GM18502 (cell line): ENCODE measurements at regions not wholly inside any gene's neighbourhood (a gene's known extent, or its start where the extent isn't known, plus 50 kb on each side); places are given as distances from the start of the nearest gene placed in this dataset.

Source experiments
- ATAC-seq: cut with Tn5 transposase; IDR thresholded peaks from one replicate; pipeline ENCODE4 v1.9.1; 2021; ENCODE audit warnings: mild to moderate bottlenecking; ENCODE audit not compliant: unreplicated experiment, poor library complexity

- no peak for ATAC-seq
Observed at GRCh38 chr5:175121457-175121856, 322.5 kb downstream of the DRD1 start.

DNA sequence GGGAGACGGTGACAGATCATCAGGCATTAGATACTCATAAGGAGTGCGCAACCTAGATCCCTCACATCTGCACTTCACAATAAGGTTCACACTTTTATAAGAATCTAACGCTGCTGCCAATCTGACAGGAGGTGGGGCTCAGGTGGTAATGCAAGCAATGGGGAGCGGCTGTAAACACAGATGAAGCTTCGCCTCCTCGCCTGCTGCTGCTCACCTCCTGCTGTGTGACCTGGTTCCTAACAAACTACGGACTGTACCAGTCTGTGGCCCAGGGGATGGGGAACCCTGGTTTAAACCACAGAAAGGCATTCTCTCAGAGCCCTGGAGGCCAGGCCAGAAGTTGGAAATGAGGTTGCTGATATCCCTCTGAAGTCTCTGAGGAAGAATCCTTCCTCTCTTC, 323.6 kb downstream of the DRD1 start:
- no peak for ATAC-seq

DNA sequence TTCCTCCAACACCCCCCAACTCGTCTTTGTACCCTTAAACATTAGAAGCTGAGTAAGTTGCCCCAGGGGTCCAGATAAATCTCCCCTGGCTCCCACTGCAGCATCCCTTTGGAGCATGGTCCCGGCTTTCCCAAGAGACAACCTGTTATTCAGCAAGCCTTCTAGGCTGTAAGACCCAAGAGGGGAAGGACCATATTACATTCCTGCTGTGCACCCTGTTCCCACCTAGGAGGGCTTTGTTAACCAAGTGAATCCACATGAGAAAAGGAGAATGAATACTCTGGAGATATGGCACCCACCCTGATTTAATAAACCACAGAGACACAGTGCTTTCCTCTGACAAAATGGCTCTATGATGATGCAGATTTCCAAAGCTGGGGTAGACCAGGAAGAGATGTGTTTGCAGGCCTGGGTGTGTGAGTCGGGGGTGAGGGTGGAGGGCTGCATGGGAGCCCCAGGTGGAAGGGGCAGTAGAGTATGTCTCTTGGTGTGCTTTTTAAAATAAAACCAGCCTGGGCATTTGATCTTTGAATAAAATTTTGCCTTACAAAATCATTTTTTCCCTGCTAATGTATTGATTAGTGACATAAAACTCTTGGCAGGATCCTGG, 325.2 kb downstream of the DRD1 start:
- ATAC-seq, result no peak

DNA sequence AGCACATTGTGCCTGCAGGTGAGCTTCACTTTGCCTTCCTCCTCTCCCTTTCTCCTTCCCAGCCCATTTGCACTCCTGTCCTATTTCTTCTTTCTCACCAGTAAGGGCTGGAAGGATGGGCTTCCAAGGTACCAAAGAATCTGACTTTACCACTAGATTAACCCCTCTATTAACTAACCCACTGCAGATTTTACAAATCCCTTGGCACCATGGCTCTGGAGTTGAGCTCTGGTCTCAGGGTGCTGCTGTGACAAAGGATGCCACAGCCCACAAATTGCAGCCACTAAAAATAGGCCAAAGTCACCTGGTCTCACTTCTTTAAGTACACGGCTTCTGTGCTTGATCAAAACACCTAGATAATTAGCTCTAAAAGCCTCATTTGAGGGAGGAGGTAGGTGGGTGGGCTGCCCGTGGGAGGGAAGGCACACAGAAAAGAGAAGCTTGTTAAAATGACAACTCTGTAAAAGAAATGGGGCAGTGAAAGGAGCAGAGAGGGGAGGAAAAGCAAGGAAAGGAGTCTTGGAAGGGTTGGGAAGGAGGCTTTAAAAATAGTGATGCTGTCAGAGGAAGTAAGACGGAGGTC, 327.4 kb downstream of the DRD1 start:
- ATAC-seq, result no peak

GRCh38 chr5:175115831-175116230, 328.2 kb downstream of the DRD1 start:
- ATAC-seq, result no peak

GRCh38 chr5:175113947-175114346, 330.0 kb downstream of the DRD1 start:
- ATAC-seq, result no peak

GRCh38 chr5:175109058-175109755, 334.8 kb downstream of the DRD1 start:
- ATAC-seq, result no peak

DNA sequence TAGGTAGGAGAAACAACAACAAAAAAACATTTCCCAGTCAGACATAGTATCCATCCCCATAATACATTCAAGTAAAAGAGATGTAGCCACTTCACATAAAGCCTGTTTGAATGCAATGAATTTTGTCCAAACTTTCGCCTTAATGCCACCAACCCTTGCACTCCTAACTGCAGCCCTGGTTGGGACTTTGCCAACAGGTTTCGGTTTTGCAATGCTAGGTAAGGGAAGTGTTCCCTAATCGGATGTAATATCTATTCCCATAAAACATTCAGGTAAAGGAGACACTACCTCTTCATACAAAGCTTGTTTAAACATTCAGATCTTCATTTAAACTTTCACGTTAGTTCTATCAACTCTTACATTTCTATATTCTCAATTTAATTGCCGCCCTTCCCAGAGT, 336.1 kb downstream of the DRD1 start:
- no peak for ATAC-seq

DNA sequence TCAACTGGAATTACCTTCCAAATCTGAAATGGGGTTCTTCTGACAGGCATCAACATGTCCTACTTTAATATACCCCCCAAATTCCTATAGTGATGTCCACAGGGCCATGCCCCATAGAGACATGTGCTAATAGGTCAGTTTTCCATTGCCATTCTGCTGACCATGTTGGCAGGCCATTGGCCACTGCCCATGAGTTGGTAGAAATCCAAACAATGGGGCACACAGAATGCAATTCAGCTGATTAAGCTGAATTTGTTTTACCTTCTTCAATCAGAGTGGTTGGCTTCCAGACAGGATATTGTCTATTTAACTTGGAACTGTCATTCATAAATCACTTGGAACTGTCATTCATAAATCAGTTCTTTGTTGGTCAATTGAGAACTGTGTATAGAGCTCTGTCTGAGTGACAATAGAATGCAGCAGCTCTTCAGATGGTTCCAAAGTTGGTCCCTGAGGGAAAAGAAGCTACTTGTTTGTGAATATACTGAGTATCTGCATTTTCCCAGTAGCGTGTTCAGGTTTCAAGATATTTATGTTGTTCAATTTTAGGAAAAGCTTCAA, 336.9 kb downstream of the DRD1 start:
- no peak for ATAC-seq

DNA sequence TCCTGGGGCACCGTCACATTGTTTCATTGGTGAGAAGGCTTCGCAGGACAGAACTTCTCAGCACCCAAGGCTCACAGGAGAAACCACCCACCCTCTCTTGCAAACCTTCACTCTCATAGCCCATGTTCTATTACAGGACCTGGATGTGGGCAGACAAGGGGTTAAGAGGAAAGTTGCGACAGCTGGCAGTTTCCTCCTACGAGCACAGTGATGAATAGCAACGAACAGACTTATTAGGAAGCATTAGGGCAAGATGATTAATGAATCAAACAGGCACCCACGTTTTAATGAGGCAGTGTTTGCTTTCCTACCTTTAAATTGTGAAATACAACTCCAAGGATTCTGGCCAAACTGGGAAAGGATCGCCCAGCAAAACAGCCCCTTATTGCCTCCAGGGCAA, 339.3 kb downstream of the DRD1 start:
- ATAC-seq, result no peak

- no peak for ATAC-seq
Observed at GRCh38 chr5:175103746-175104145, 340.2 kb downstream of the DRD1 start.

DNA sequence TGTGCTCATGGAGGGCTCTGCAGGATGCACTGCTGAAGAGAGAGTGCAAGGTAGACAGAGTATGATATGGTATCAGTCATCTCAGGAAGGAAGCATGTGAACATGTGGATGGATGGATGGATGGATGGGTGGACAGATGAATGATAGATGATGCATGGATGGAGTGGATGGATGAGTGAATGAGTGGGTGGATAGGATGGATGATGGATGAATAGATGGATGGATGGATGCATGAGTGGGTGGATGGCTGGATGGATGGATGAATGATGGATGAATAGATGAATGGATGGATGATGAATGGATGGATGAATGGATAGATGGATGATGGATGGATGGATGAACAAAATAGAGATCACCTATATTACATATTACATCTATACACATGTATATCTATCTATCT, 341.3 kb downstream of the DRD1 start:
- no peak for ATAC-seq

- ATAC-seq, result no peak
Observed at GRCh38 chr5:175098301-175098700, 345.7 kb downstream of the DRD1 start.

- ATAC-seq, result no peak
Observed at GRCh38 chr5:175096469-175097165, 347.4 kb downstream of the DRD1 start.

DNA sequence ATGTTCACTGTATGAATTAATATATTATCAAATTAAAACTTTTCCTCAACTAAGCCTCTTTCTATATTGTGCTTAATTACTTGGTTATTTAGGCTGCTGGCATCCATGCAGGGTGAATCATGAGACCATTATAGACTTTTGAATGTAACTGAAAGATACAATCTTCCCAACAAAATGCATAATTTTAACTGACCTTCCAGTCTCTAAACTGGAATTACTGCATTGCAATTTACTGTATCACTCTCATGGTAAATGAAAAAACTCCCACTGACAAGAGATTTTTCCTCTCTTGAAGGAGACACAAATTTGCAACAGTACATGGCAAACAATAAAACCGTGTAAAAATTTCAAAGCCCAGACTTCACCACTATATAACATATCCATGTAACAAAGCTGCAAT, 349.5 kb downstream of the DRD1 start:
- no peak for ATAC-seq

DNA sequence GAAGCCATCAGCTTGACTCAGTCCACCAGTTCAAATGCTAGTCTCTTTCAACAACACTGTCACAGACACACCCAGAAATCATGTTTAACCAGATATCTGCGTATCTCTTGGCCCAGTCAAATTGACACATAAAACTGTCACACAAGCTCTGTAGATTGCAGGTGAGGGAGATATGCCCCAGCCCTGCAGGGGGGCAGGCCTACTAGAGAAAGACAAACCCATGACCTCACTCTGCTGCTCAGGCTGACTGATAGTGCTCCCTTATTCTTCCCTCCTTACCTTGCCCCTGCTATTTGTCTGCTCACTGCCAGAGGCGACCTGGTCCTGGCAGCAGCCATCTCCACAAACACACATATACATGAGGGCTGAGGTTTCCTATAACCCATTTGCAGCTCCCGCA, 351.3 kb downstream of the DRD1 start:
- no peak for ATAC-seq

GRCh38 chr5:175088963-175089362, 355.0 kb downstream of the DRD1 start:
- no peak for ATAC-seq

DNA sequence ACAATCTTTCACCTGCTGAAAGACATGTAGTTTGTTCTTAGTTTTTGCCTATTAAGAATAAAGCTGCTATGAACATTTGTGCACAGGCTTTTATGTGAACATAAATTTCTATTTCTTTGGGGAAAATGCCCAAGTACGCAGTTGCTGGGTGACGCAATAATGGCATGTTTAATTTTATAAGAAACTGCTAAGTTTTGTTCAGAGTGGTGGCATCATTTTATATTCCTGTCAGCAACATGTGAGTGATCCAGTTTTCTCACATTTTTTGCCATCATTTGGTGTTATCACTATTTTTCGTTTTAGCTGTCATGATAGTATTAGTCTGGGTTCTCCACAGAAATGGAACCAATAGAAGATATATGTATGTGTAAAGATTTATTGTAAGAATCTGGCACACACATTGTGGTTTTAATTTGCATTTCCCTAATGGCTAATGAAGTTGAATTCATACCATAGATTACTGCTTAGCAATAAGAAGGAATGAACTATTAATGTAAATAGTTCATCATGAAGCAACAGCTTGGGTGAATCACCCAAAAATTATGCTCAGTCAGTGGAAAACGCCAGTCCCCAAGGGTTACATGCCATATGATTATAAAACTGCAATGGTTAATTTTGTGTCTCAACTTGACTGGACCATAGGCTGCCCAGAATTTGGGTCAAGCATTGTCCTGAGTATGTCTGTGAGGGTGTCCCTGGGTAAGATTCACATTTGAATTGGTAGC, 358.6 kb downstream of the MSX2 start:
- no peak for ATAC-seq

DNA sequence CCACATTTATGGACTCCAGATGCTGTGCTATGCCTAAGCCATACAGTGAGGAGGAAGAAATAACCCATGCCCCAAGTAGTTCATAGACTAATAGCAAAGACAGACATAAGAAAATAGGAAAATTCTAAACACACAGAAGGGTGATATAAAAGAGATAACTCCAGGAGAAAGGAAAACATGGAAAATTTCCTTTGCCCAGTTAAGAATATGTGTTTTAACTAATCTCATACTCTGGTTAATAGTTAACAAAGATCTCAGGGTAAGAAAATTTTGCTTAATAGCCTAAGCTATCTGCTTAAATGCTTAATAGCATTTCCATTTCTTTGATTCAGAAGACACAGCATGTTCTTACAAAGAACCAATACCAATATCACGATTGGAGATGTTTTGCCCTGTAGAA, 358.0 kb downstream of the MSX2 start:
- ATAC-seq, result no peak

- ATAC-seq, result no peak
Observed at GRCh38 chr5:175079707-175080106, 355.3 kb downstream of the MSX2 start.
